Retina (tissue), 1 donor: ENCODE measurements at regions not wholly inside any gene's neighbourhood (a gene's known extent, or its start where the extent isn't known, plus 50 kb on each side); places are given as distances from the start of the nearest gene placed in this dataset.
"Not testable (repeated sequence)": the region's sequence is repeated elsewhere in the genome, so short reads cannot be mapped to it uniquely, and the experiment has no call there.

Experiments
- DNase-seq: peaks from one replicate; pipeline ENCODE4 v3.0.0-alpha.2; 2016

GRCh38 chr12:87671757-87672156 is 357.4 kb downstream of the C12orf50 start:
- no peak for DNase-seq

GRCh38 chr12:87670448-87670847 is 358.8 kb downstream of the C12orf50 start:
- DNase-seq = no peak

GRCh38 chr12:87667378-87667777 is 361.8 kb downstream of the C12orf50 start:
- DNase-seq = no peak

GRCh38 chr12:87661786-87662377 is 367.3 kb downstream of the C12orf50 start:
- no peak for DNase-seq

GRCh38 chr12:87660987-87661774 is 368.0 kb downstream of the C12orf50 start:
- DNase-seq = no peak

- no peak for DNase-seq
These were observed 368.9 kb downstream of the C12orf50 start for GRCh38 chr12:87660291-87660690.

GRCh38 chr12:87656311-87656710 is 372.9 kb downstream of the C12orf50 start:
- no peak for DNase-seq

GRCh38 chr12:87651670-87652425 is 377.4 kb downstream of the C12orf50 start:
- DNase-seq = no peak

- no peak for DNase-seq
These were observed 387.0 kb downstream of the C12orf50 start for GRCh38 chr12:87642245-87642644.

- no peak for DNase-seq
These were observed 411.0 kb downstream of the C12orf50 start for GRCh38 chr12:87618199-87618598.

- no peak for DNase-seq
These were observed 416.2 kb downstream of the C12orf50 start for GRCh38 chr12:87612996-87613395.

GRCh38 chr12:87608321-87608720 is 420.9 kb downstream of the C12orf50 start:
- DNase-seq = no peak

- DNase-seq = no peak
These were observed 425.5 kb downstream of the C12orf50 start for GRCh38 chr12:87603727-87604126.

- DNase-seq = no peak
These were observed 429.7 kb downstream of the C12orf50 start for GRCh38 chr12:87599459-87599858.

- no peak for DNase-seq
These were observed 432.1 kb downstream of the C12orf50 start for GRCh38 chr12:87597114-87597513.

- DNase-seq = no peak
These were observed 432.6 kb downstream of the C12orf50 start for GRCh38 chr12:87596636-87597035.

- no peak for DNase-seq
These were observed 433.1 kb downstream of the C12orf50 start for GRCh38 chr12:87596134-87596533.

GRCh38 chr12:87585882-87586557 is 443.2 kb downstream of the C12orf50 start:
- DNase-seq = no peak

- not testable (repeated sequence) for DNase-seq
These were observed 450.1 kb downstream of the C12orf50 start for GRCh38 chr12:87579091-87579490.

- no peak for DNase-seq
These were observed 453.3 kb downstream of the C12orf50 start for GRCh38 chr12:87575906-87576305.

GRCh38 chr12:87566918-87567317 is 462.3 kb downstream of the C12orf50 start:
- DNase-seq = not testable (repeated sequence)

GRCh38 chr12:87556985-87557384 is 472.2 kb downstream of the C12orf50 start:
- DNase-seq = no peak

- DNase-seq = not testable (repeated sequence)
These were observed 498.0 kb downstream of the C12orf50 start for GRCh38 chr12:87531213-87531612.
